ENCODE measurements at regions not wholly inside any gene's neighbourhood (a gene's known extent, or its start where the extent isn't known, plus 50 kb on each side); places are given as distances from the start of the nearest gene placed in this dataset.

DNA sequence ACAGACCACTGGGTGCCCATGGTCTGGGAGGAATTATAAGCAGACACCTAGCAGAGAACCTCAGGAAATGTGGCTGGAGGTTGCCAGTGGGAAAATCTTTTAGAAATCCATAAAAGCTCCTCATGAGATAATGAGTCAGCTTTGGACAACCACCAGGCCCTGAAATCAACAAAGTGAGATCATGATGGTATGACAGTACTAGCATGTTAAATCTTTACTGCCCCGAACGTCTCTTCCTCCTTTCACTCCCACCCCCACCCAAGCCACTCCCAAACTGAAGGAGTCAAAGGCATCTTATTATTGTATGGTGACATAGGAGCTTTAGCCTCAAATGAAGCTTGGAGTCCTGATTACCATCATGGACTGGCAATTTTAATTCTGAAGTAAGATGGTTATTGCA, 240.0 kb downstream of the DIO2 start (continued):
- TF ChIP-seq, protein P1, sequence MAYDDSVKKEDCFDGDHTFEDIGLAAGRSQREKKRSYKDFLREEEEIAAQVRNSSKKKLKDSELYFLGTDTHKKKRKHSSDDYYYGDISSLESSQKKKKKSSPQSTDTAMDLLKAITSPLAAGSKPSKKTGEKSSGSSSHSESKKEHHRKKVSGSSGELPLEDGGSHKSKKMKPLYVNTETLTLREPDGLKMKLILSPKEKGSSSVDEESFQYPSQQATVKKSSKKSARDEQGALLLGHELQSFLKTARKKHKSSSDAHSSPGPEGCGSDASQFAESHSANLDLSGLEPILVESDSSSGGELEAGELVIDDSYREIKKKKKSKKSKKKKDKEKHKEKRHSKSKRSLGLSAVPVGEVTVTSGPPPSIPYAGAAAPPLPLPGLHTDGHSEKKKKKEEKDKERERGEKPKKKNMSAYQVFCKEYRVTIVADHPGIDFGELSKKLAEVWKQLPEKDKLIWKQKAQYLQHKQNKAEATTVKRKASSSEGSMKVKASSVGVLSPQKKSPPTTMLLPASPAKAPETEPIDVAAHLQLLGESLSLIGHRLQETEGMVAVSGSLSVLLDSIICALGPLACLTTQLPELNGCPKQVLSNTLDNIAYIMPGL (CRISPR knock-in tag; IDR thresholded peaks at IDR 0.05; ENCODE audit: borderline replicate concordance) = no peak

DNA sequence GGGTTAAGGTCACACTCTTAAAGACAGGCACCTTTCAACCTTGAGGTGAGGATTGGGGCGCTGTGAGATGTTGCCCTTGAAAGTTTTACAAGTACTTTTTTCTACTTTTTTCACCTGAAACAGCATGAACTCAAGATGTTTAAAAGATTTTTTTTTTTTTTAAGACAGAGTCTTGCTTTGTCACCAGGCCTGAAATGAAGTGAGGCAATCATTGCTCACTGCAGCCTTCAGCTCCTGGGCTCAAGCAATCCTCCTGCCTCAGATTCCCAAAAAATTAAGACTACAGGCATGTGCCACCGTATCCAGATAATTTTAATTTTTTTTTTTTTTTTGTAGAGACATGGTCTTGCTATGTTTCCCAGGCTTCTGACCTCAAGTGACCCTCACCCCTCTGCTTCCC, 243.9 kb downstream of the DIO2 start:
- ATAC-seq (no peak), FAIRE-seq (no peak), DNase-seq (ENCODE audit: low read depth in 1 of 2, low spot score in 1 of 2) (no peak)
- H3K27ac ChIP-seq = no peak overlapping the region
- WGBS (ENCODE audit: missing lambda C conversion rate) = 7% methylated on average over 2 of the region's 2 CpGs
- no peak overlapping the region for H3K4me3 ChIP-seq
- POLR2A ChIA-PET = no interaction called here
- no peak overlapping the region for H3K4me2 ChIP-seq
- no peaks in the 10 kb centered on the region for H3K9me3 ChIP-seq
- no peaks in the 10 kb centered on the region for H3K4me1 ChIP-seq
- no peak for TF ChIP-seq HOXA7 (CRISPR knock-in tag; IDR thresholded peaks at IDR 0.05)
- TF ChIP-seq ZFP36 (IDR thresholded peaks at IDR 0.05; ENCODE audit: borderline replicate concordance, partially characterized antibody) = no peak
- TF ChIP-seq HDAC2 (IDR thresholded peaks at IDR 0.05) = no peak
- TF ChIP-seq HEYL (CRISPR knock-in tag; IDR thresholded peaks at IDR 0.05) = no peak
- TF ChIP-seq HOXB5 (CRISPR knock-in tag; IDR thresholded peaks at IDR 0.05) = no peak
- no peak for TF ChIP-seq USF2 (IDR thresholded peaks at IDR 0.05)
- TF ChIP-seq EHMT2 (IDR thresholded peaks at IDR 0.05; ENCODE audit: low read depth) = no peak
- no peak for TF ChIP-seq E2F6 (IDR thresholded peaks at IDR 0.05; ENCODE audit: borderline replicate concordance, low read depth)
- TF ChIP-seq, protein P2, sequence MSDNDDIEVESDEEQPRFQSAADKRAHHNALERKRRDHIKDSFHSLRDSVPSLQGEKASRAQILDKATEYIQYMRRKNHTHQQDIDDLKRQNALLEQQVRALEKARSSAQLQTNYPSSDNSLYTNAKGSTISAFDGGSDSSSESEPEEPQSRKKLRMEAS (IDR thresholded peaks at IDR 0.05) = no peak
- no peak for TF ChIP-seq NPAS2 (CRISPR knock-in tag; IDR thresholded peaks at IDR 0.05; ENCODE audit: borderline replicate concordance)
- no peak for TF ChIP-seq CHD2 (IDR thresholded peaks at IDR 0.05; ENCODE audit: low read length, partially characterized antibody)
- TF ChIP-seq, protein P3, sequence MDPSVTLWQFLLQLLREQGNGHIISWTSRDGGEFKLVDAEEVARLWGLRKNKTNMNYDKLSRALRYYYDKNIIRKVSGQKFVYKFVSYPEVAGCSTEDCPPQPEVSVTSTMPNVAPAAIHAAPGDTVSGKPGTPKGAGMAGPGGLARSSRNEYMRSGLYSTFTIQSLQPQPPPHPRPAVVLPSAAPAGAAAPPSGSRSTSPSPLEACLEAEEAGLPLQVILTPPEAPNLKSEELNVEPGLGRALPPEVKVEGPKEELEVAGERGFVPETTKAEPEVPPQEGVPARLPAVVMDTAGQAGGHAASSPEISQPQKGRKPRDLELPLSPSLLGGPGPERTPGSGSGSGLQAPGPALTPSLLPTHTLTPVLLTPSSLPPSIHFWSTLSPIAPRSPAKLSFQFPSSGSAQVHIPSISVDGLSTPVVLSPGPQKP (IDR thresholded peaks at IDR 0.05; ENCODE audit: low read depth, low read length) = no peak
- TF ChIP-seq CTCF (IDR thresholded peaks at IDR 0.05) = no peak
- no peak for TF ChIP-seq PHF8 (IDR thresholded peaks at IDR 0.05; ENCODE audit: borderline replicate concordance, low read depth)
- TF ChIP-seq PBX3 (IDR thresholded peaks at IDR 0.05) = no peak
- CTCF ChIA-PET = interaction anchor here (0.6 kb wide), 1 partner anchor 47 kb away, joined by 4 read pairs; no protein-coding TSS in a partner anchor

GRCh38 chr14:79967001-79967400, 244.3 kb downstream of the DIO2 start:
- CTCF ChIA-PET = interaction anchor here (0.6 kb wide), 1 partner anchor 47 kb away, joined by 4 read pairs; no protein-coding TSS in a partner anchor
- Histone ChIP-seq H3K4me2 (no peak overlapping the region), H3K4me3 (no peak overlapping the region), H3K27ac (no peak overlapping the region), H3K9me3 (no peaks in the 10 kb centered on the region), H3K4me1 (no peaks in the 10 kb centered on the region)
- POLR2A ChIA-PET = no interaction called here
- DNase-seq (ENCODE audit: low read depth in 1 of 2, low spot score in 1 of 2) (no peak), ATAC-seq (no peak), FAIRE-seq (no peak)
- TF ChIP-seq FOSB (CRISPR knock-in tag; IDR thresholded peaks at IDR 0.05) (no peak), EHMT2 (IDR thresholded peaks at IDR 0.05; ENCODE audit: low read depth) (no peak), BHLHE40 (IDR thresholded peaks at IDR 0.05; ENCODE audit: low read depth, low read length) (no peak), EP300 (IDR thresholded peaks at IDR 0.05) (no peak)

Data from A549 (cell line).